Naive thymus-derived CD4-positive, alpha-beta T cell (primary cell): ENCODE measurements at regions not wholly inside any gene's neighbourhood (a gene's known extent, or its start where the extent isn't known, plus 50 kb on each side); places are given as distances from the start of the nearest gene placed in this dataset.

ENCODE experiments used
- ATAC-seq: fragments of 150-1000 bp; cut with Tn5 transposase; 2 replicates; pipeline ENCODE4 v1.10.0; 2021; ENCODE audit warnings: mild to moderate bottlenecking, moderate library complexity
- CTCF ChIA-PET: fragments of 350-600 bp; sonication (Branson Sonifier 250); formaldehyde crosslinking; loops from one replicate; lab custom pipeline; 2021; ENCODE audit warnings: antibody characterized with exemption; lab: Charles Lee
- POLR2A ChIA-PET: fragments of 350-600 bp; sonication (Branson Sonifier 250); formaldehyde crosslinking; loops from one replicate; lab custom pipeline; 2021; ENCODE audit warnings: antibody characterized with exemption, inconsistent platforms; lab: Charles Lee
- DNase-seq, 9 donors: peaks; one replicate each; pipeline versions ENCODE4 v3.0.0 to v3.0.0-alpha.2; 2020 to 2022; ENCODE audit warnings: mixed read lengths in 1 of 9
- H3K27ac ChIP-seq: one replicate; pipeline ENCODE4 v1.7.0; 2013; ENCODE audit warnings: mild to moderate bottlenecking, low read depth, low read length, moderate library complexity
- H3K27me3 ChIP-seq, 2 donors: one replicate each; pipeline ENCODE4 v1.7.0; 2013; ENCODE audit warnings: low read length in 2 of 2, mild to moderate bottlenecking in 2 of 2, moderate library complexity in 2 of 2; ENCODE audit not compliant: control insufficient read depth in 2 of 2, insufficient read depth in 2 of 2
- H3K36me3 ChIP-seq, 3 experiments: 1 replicate in 2 of 3; 2 replicates in 1 of 3; pipeline ENCODE4 v1.7.0; 2013; ENCODE audit warnings: low read length in 3 of 3, mild to moderate bottlenecking in 3 of 3, moderate library complexity in 1 of 3; ENCODE audit not compliant: insufficient read depth in 3 of 3, control insufficient read depth in 2 of 3
- H3K4me1 ChIP-seq, 2 donors: one replicate each; pipeline ENCODE4 v1.7.0; 2013; ENCODE audit warnings: low read length in 2 of 2, mild to moderate bottlenecking in 2 of 2, moderate library complexity in 1 of 2; ENCODE audit not compliant: control insufficient read depth in 2 of 2, insufficient read depth in 2 of 2
- H3K4me3 ChIP-seq: 2 replicates; pipeline ENCODE4 v1.7.0; 2013; ENCODE audit warnings: mild to moderate bottlenecking, low read length
- H3K9me3 ChIP-seq, 3 experiments: 1 replicate in 2 of 3; 2 replicates in 1 of 3; pipeline ENCODE4 v1.7.0; 2013; ENCODE audit warnings: low read length in 3 of 3; ENCODE audit not compliant: control insufficient read depth in 2 of 3
- H3K27ac Mint-ChIP-seq, 9 donors: one replicate each; pipeline ENCODE4 v1.8.0; 2020 to 2022; ENCODE audit warnings: mixed read lengths in 9 of 9, mild to moderate bottlenecking in 8 of 9, moderate library complexity in 5 of 9, inconsistent platforms in 2 of 9
- H3K27me3 Mint-ChIP-seq, 5 donors: one replicate each; pipeline ENCODE4 v1.8.0; 2021 to 2022; ENCODE audit warnings: mixed read lengths in 5 of 5, mild to moderate bottlenecking in 1 of 5
- H3K36me3 Mint-ChIP-seq, 5 donors: one replicate each; pipeline ENCODE4 v1.8.0; 2020 to 2022; ENCODE audit warnings: mixed read lengths in 5 of 5, mild to moderate bottlenecking in 3 of 5, inconsistent platforms in 1 of 5
- H3K4me1 Mint-ChIP-seq, 7 donors: one replicate each; pipeline ENCODE4 v1.8.0; 2020 to 2022; ENCODE audit warnings: mixed read lengths in 7 of 7, mild to moderate bottlenecking in 3 of 7, inconsistent platforms in 1 of 7
- H3K4me3 Mint-ChIP-seq, 10 donors: one replicate each; pipeline ENCODE4 v1.8.0; 2020 to 2022; ENCODE audit warnings: mild to moderate bottlenecking in 10 of 10, mixed read lengths in 10 of 10, moderate library complexity in 6 of 10, inconsistent platforms in 2 of 10
- H3K9me3 Mint-ChIP-seq, 11 donors: one replicate each; pipeline ENCODE4 v1.8.0; 2020 to 2022; ENCODE audit warnings: mixed read lengths in 11 of 11, mild to moderate bottlenecking in 4 of 11, inconsistent platforms in 1 of 11, moderate library complexity in 1 of 11
- intact Hi-C, 2 donors: fragments of 100-400 bp; cut with micrococcal nuclease; formaldehyde crosslinking; loops; one replicate each; pipeline ENCODE4 v1.15.1; 2023

- H3K4me3 Mint-ChIP-seq = no peak overlapping the region
- CTCF ChIA-PET = no interaction called here
- H3K36me3 Mint-ChIP-seq = peaks cover 0 to 15% (median 0%) of the 10 kb centered on the region in 5 donors
- peaks cover 0 to 19% (median 0%) of the 10 kb centered on the region in 3 experiments for H3K9me3 ChIP-seq
- DNase-seq = no peak
- no peaks in the 10 kb centered on the region for H3K36me3 ChIP-seq
- H3K27ac Mint-ChIP-seq = no peak overlapping the region
- intact Hi-C loops = no loop called here
- H3K4me1 Mint-ChIP-seq = peaks cover 0 to 1% (median 0%) of the 10 kb centered on the region in 7 donors
- no peak overlapping the region for H3K4me3 ChIP-seq
- H3K4me1 ChIP-seq = no peaks in the 10 kb centered on the region
- POLR2A ChIA-PET = no interaction called here
- peaks cover 0 to 5% (median 4%) of the 10 kb centered on the region in 5 donors for H3K27me3 Mint-ChIP-seq
- H3K27ac ChIP-seq = no peak overlapping the region
- H3K27me3 ChIP-seq = no peaks in the 10 kb centered on the region
- peaks cover 7 to 39% (median 23%) of the 10 kb centered on the region in 11 donors for H3K9me3 Mint-ChIP-seq
- ATAC-seq = no peak
Observed at GRCh38 chr5:147998704-147999103, 65.1 kb upstream of the SPINK5 start.

- Mint-ChIP-seq H3K4me1 (peaks cover 0 to 1% (median 0%) of the 10 kb centered on the region in 7 donors), H3K4me3 (no peak overlapping the region), H3K27me3 (peaks cover 0 to 5% (median 4%) of the 10 kb centered on the region in 5 donors), H3K9me3 (peaks cover 4 to 30% (median 16%) of the 10 kb centered on the region in 11 donors), H3K36me3 (peaks cover 0 to 11% (median 0%) of the 10 kb centered on the region in 5 donors), H3K27ac (no peak overlapping the region)
- Histone ChIP-seq H3K9me3 (peaks cover 0 to 19% (median 0%) of the 10 kb centered on the region in 3 experiments), H3K36me3 (no peaks in the 10 kb centered on the region), H3K27ac (no peak overlapping the region), H3K4me1 (no peaks in the 10 kb centered on the region), H3K4me3 (no peak overlapping the region), H3K27me3 (no peaks in the 10 kb centered on the region)
- POLR2A ChIA-PET = no interaction called here
- DNase-seq (no peak), ATAC-seq (no peak)
- intact Hi-C loops = no loop called here
- CTCF ChIA-PET = no interaction called here
Observed at GRCh38 chr5:147997486-147997885, 66.3 kb upstream of the SPINK5 start.

GRCh38 chr5:147996379-147996778, 67.4 kb upstream of the SPINK5 start:
- peaks cover 0 to 1% (median 0%) of the 10 kb centered on the region in 7 donors for H3K4me1 Mint-ChIP-seq
- intact Hi-C loops = no loop called here
- Histone ChIP-seq H3K9me3 (peaks cover 0 to 11% (median 0%) of the 10 kb centered on the region in 3 experiments), H3K27me3 (no peaks in the 10 kb centered on the region), H3K4me3 (no peak overlapping the region), H3K36me3 (no peaks in the 10 kb centered on the region), H3K27ac (no peak overlapping the region), H3K4me1 (no peaks in the 10 kb centered on the region)
- no peak overlapping the region for H3K4me3 Mint-ChIP-seq
- peaks cover 0 to 7% (median 0%) of the 10 kb centered on the region in 5 donors for H3K36me3 Mint-ChIP-seq
- DNase-seq = no peak
- ATAC-seq = no peak
- ChIA-PET POLR2A (no interaction called here), CTCF (no interaction called here)
- peaks cover 0 to 21% (median 13%) of the 10 kb centered on the region in 11 donors for H3K9me3 Mint-ChIP-seq
- H3K27me3 Mint-ChIP-seq = peaks cover 0 to 12% (median 9%) of the 10 kb centered on the region in 5 donors
- no peak overlapping the region for H3K27ac Mint-ChIP-seq

GRCh38 chr5:147995846-147996245, 67.9 kb upstream of the SPINK5 start:
- H3K4me3 Mint-ChIP-seq = no peak overlapping the region
- CTCF ChIA-PET = no interaction called here
- H3K9me3 Mint-ChIP-seq = peaks cover 0 to 19% (median 11%) of the 10 kb centered on the region in 11 donors

DNA sequence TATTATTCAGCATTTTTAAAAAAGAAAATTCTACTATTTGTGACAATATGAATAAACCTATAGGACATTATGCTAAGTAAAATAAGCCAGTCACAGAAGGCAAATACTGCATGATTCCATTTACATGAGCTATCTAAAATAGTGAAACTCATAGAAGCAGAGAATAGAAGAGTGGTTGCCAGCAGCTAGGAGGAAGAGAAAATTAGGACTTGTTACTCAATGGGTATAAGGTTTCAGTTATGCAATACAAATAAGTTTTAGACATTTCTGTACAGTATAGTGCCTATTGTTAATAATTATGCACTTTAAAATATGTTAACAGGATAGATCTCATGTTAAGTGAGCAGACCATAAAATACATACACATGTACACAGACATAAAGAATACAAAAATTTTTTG, 73.8 kb upstream of the SPINK5 start:
- ChIA-PET CTCF (interaction anchor here (0.6 kb wide), 1 partner anchor 39 kb away, joined by 4 read pairs; no protein-coding TSS in a partner anchor), POLR2A (no interaction called here)
- H3K9me3 ChIP-seq = no peaks in the 10 kb centered on the region
- Mint-ChIP-seq H3K4me3 (no peak overlapping the region), H3K36me3 (no peaks in the 10 kb centered on the region), H3K27ac (no peak overlapping the region), H3K9me3 (peaks cover 0 to 10% (median 0%) of the 10 kb centered on the region in 11 donors), H3K4me1 (no peaks in the 10 kb centered on the region), H3K27me3 (peaks cover 0 to 7% (median 5%) of the 10 kb centered on the region in 5 donors)
- H3K27ac ChIP-seq = no peak overlapping the region
- no peaks in the 10 kb centered on the region for H3K4me1 ChIP-seq
- no peak overlapping the region for H3K4me3 ChIP-seq
- DNase-seq (no peak), ATAC-seq (no peak)
- H3K36me3 ChIP-seq = no peaks in the 10 kb centered on the region
- no peaks in the 10 kb centered on the region for H3K27me3 ChIP-seq
- intact Hi-C loops = no loop called here

More at GRCh38 chr5:147995846-147996245, 67.9 kb upstream of the SPINK5 start:
- H3K4me3 ChIP-seq = no peak overlapping the region
- Mint-ChIP-seq H3K27me3 (peaks cover 0 to 12% (median 9%) of the 10 kb centered on the region in 5 donors), H3K36me3 (peaks cover 0 to 7% (median 0%) of the 10 kb centered on the region in 5 donors), H3K4me1 (peaks cover 0 to 1% (median 0%) of the 10 kb centered on the region in 7 donors), H3K27ac (no peak overlapping the region)
- no peaks in the 10 kb centered on the region for H3K36me3 ChIP-seq
- peaks cover 0 to 7% (median 0%) of the 10 kb centered on the region in 3 experiments for H3K9me3 ChIP-seq
- no peaks in the 10 kb centered on the region for H3K27me3 ChIP-seq
- POLR2A ChIA-PET = no interaction called here
- H3K27ac ChIP-seq = no peak overlapping the region
- intact Hi-C loops = no loop called here
- no peaks in the 10 kb centered on the region for H3K4me1 ChIP-seq
- DNase-seq (no peak), ATAC-seq (no peak)

GRCh38 chr5:147989239-147989638, 74.5 kb upstream of the SPINK5 start:
- POLR2A ChIA-PET = no interaction called here
- no peak overlapping the region for H3K27ac ChIP-seq
- no peaks in the 10 kb centered on the region for H3K36me3 ChIP-seq
- no peak overlapping the region for H3K4me3 Mint-ChIP-seq
- intact Hi-C loops = no loop called here
- no peaks in the 10 kb centered on the region for H3K4me1 ChIP-seq
- H3K4me1 Mint-ChIP-seq = no peaks in the 10 kb centered on the region
- no peak overlapping the region for H3K27ac Mint-ChIP-seq
- H3K4me3 ChIP-seq = no peak overlapping the region
- peaks cover 0 to 7% (median 5%) of the 10 kb centered on the region in 5 donors for H3K27me3 Mint-ChIP-seq
- ATAC-seq (no peak), DNase-seq (no peak)
- peaks cover 0 to 11% (median 0%) of the 10 kb centered on the region in 11 donors for H3K9me3 Mint-ChIP-seq
- CTCF ChIA-PET = no interaction called here
- H3K36me3 Mint-ChIP-seq = no peaks in the 10 kb centered on the region
- no peaks in the 10 kb centered on the region for H3K9me3 ChIP-seq
- H3K27me3 ChIP-seq = no peaks in the 10 kb centered on the region

DNA sequence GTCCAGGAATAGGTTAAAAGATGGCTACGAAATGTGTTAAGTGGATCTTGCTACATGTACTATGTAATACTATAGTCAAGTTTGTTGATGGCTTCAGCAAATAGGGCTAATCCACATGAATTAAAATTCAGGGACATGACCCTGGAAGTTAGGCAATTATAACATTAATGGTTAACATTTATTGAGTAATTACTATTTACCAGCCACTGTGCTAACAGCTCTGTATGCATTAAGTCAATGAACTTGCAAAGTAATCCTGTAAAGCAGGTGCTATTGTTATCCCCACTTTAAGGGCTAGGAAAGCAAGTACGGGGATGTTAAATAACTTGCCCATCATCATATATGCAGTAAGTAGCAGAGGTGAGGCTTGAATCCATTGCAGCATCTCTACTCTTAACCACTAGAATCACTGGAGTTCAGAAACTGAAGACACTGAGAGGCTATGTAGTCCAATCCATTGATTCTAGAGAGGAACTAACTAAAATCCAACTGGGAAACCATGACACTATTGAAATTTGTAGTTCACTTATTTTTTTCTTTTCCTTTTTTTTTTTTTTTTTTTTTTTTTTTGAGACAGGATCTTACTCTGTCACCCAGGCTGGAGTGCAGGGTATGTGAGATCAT, 77.5 kb upstream of the SPINK5 start:
- H3K27ac Mint-ChIP-seq = no peak overlapping the region
- CTCF ChIA-PET = no interaction called here
- no peak for ATAC-seq
- H3K27me3 Mint-ChIP-seq = no peaks in the 10 kb centered on the region
- H3K36me3 Mint-ChIP-seq = no peaks in the 10 kb centered on the region
- Histone ChIP-seq H3K4me1 (no peaks in the 10 kb centered on the region), H3K4me3 (no peak overlapping the region), H3K27ac (no peak overlapping the region), H3K27me3 (no peaks in the 10 kb centered on the region), H3K9me3 (no peaks in the 10 kb centered on the region), H3K36me3 (no peaks in the 10 kb centered on the region)
- H3K4me1 Mint-ChIP-seq = no peaks in the 10 kb centered on the region
- intact Hi-C loops = no loop called here
- H3K9me3 Mint-ChIP-seq = peaks cover 0 to 13% (median 0%) of the 10 kb centered on the region in 11 donors
- H3K4me3 Mint-ChIP-seq = no peak overlapping the region
- no peak for DNase-seq
- POLR2A ChIA-PET = no interaction called here
